ENCODE measurements at regions not wholly inside any gene's neighbourhood (a gene's known extent, or its start where the extent isn't known, plus 50 kb on each side); places are given as distances from the start of the nearest gene placed in this dataset.

- no peak for TF ChIP-seq TP53 (CRISPR knock-in tag; IDR thresholded peaks at IDR 0.05)
- TF ChIP-seq ELK1 (IDR thresholded peaks at IDR 0.05; ENCODE audit: low read depth, low read length), result no peak
- peak; percentile 27 for TF ChIP-seq MAFK (IDR thresholded peaks at IDR 0.05; ENCODE audit: partially characterized antibody)
- no peak for TF ChIP-seq POLR2A (IDR thresholded peaks at IDR 0.05; ENCODE audit: low read length)
- TF ChIP-seq HDAC2 (IDR thresholded peaks at IDR 0.05), result no peak
- TF ChIP-seq RCOR1 (IDR thresholded peaks at IDR 0.05; ENCODE audit: low read depth, low read length), result no peak
- no peak for TF ChIP-seq HOXB13 (CRISPR knock-in tag; IDR thresholded peaks at IDR 0.05; ENCODE audit: low read depth)
- FAIRE-seq (no peak), ATAC-seq (no peak), DNase-seq (ENCODE audit: low read depth in 1 of 2, low spot score in 1 of 2) (no peak)
- H3K4me2 ChIP-seq, result no peak overlapping the region
- 78% methylated on average over 6 of the region's 6 CpGs for WGBS (ENCODE audit: missing lambda C conversion rate)
- CTCF ChIA-PET, result no interaction called here
- H3K4me3 ChIP-seq, result no peak overlapping the region
- no peaks in the 10 kb centered on the region for H3K9me3 ChIP-seq
- no peaks in the 10 kb centered on the region for H3K4me1 ChIP-seq
- POLR2A ChIA-PET, result no interaction called here
- no peak overlapping the region for H3K27ac ChIP-seq
Observed at GRCh38 chr1:222926566-222926965, 111.7 kb downstream of the DISP1 start.

DNA sequence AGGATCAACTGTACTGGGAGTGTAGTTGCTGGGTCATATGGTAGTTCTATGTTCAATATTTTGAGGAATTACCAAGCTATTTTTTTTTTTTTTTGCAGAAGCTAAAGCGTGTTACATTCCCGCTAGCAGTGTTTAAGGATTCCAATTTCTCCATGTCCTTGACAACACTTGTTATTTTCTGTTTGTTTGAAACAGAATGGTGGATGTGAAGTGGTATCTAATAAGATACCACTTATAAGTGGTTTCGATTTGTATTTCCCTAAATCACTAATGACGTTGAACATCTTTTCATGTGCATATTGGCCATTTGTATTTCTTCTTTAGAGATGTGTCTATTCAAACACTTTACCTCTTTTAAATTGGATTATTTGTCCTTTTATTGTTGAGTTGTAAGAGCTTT lies 112.2 kb downstream of the DISP1 start:
- WGBS (ENCODE audit: missing lambda C conversion rate), result 91% methylated on average over 4 of the region's 4 CpGs
- FAIRE-seq (no peak), DNase-seq (ENCODE audit: low read depth in 1 of 2, low spot score in 1 of 2) (no peak), ATAC-seq (no peak)
- Histone ChIP-seq H3K27ac (no peak overlapping the region), H3K4me3 (no peak overlapping the region), H3K4me2 (no peak overlapping the region), H3K4me1 (no peaks in the 10 kb centered on the region), H3K9me3 (no peaks in the 10 kb centered on the region)
- POLR2A ChIA-PET, result no interaction called here
- no peak for TF ChIP-seq EHF (CRISPR knock-in tag; IDR thresholded peaks at IDR 0.05)
- TF ChIP-seq REST (IDR thresholded peaks at IDR 0.05), result no peak
- no peak for TF ChIP-seq NR3C1 (IDR thresholded peaks at IDR 0.05)
- no peak for TF ChIP-seq RFX5 (IDR thresholded peaks at IDR 0.05)
- no peak for TF ChIP-seq EHMT2 (IDR thresholded peaks at IDR 0.05; ENCODE audit: low read depth)
- CTCF ChIA-PET, result no interaction called here

- FAIRE-seq (no peak), DNase-seq (ENCODE audit: low read depth in 1 of 2, low spot score in 1 of 2) (peak in 1 of 2 experiments; percentile 18), ATAC-seq (peak in 1 of 2 experiments; percentile 64; a peak in 3 of 6 replicates)
- Histone ChIP-seq H3K4me3 (no peak overlapping the region), H3K27ac (no peak overlapping the region), H3K4me2 (no peak overlapping the region), H3K9me3 (no peaks in the 10 kb centered on the region), H3K4me1 (no peaks in the 10 kb centered on the region)
- WGBS (ENCODE audit: missing lambda C conversion rate), result 80% methylated on average over 3 of the region's 3 CpGs
- CTCF ChIA-PET, result interaction anchor here (0.8 kb wide), 1 partner anchor 15 kb away, joined by 3 read pairs; no protein-coding TSS in a partner anchor
- TF ChIP-seq MYC (IDR thresholded peaks at IDR 0.05; ENCODE audit: borderline replicate concordance, low read length) (no peak), KDM5A (IDR thresholded peaks at IDR 0.05) (no peak), RFX5 (IDR thresholded peaks at IDR 0.05) (no peak), PBX3 (IDR thresholded peaks at IDR 0.05) (no peak), CBX8 (IDR thresholded peaks at IDR 0.05) (no peak), RAD21 (conservative IDR thresholded peaks at IDR 0.05 in 1 of 2, IDR thresholded peaks at IDR 0.05 in 1 of 2) (no peak), ZSCAN20 (CRISPR knock-in tag; IDR thresholded peaks at IDR 0.05) (no peak), FOXS1 (CRISPR knock-in tag; IDR thresholded peaks at IDR 0.05) (no peak), EHF (CRISPR knock-in tag; IDR thresholded peaks at IDR 0.05) (no peak), BHLHE40 (IDR thresholded peaks at IDR 0.05; ENCODE audit: low read depth, low read length) (no peak)
- TF ChIP-seq, protein P1, sequence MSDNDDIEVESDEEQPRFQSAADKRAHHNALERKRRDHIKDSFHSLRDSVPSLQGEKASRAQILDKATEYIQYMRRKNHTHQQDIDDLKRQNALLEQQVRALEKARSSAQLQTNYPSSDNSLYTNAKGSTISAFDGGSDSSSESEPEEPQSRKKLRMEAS (IDR thresholded peaks at IDR 0.05), result no peak
- POLR2A ChIA-PET, result no interaction called here
Observed at GRCh38 chr1:222928212-222928611, 113.4 kb downstream of the DISP1 start.
